ENCODE measurements at regions not wholly inside any gene's neighbourhood (a gene's known extent, or its start where the extent isn't known, plus 50 kb on each side); places are given as distances from the start of the nearest gene placed in this dataset.

GRCh38 chr2:146532509-146533147, 1312.2 kb upstream of the ACVR2A start:
- peak overlapping the region; percentile 39; the same call in 1 of the 2 replicates for H3K27ac Mint-ChIP-seq
- peaks cover 5% of the 10 kb centered on the region for H3K27me3 Mint-ChIP-seq (ENCODE audit: insufficient read depth, low read depth, poor library complexity)

More at GRCh38 chr2:146532509-146533147, 1312.2 kb upstream of the ACVR2A start:
- Histone ChIP-seq H3K4me3 (no peak overlapping the region), H3K9me2 (ENCODE audit: insufficient read depth) (no peaks in the 10 kb centered on the region), H3K36me3 (ENCODE audit: insufficient read depth) (no peaks in the 10 kb centered on the region), H3K79me2 (replicated peaks; ENCODE audit: insufficient read depth) (no peaks in the 10 kb centered on the region), H4K20me1 (replicated peaks; ENCODE audit: insufficient read depth) (no peaks in the 10 kb centered on the region), H3F3A (replicated peaks; ENCODE audit: low read depth) (no peaks in the 10 kb centered on the region), H2AFZ (peak overlapping the region; percentile 12; the same call in 1 of the 2 replicates), H3K27me3 (ENCODE audit: insufficient read depth) (no peaks in the 10 kb centered on the region), H3K4me1 (ENCODE audit: insufficient read depth) (no peaks in the 10 kb centered on the region; the same call in 1 of the 2 replicates), H3K4me2 (no peak overlapping the region), H3K27ac (ENCODE audit: low read depth) (no peak overlapping the region)
- no peak for DNase-seq (ENCODE audit: low spot score)
- Mint-ChIP-seq H3K4me3 (no peak overlapping the region), H3K36me3 (ENCODE audit: low read depth) (peaks cover 28% of the 10 kb centered on the region), H3K4me1 (peaks cover 13% of the 10 kb centered on the region; the same call in 2 of the 3 replicates), H3K9me3 (peaks cover 11% of the 10 kb centered on the region)
- no peak for ATAC-seq
- TF ChIP-seq CTCF (conservative IDR thresholded peaks at IDR 0.05; ENCODE audit: low read depth in 2 of 2) (no peak), POLR2AphosphoS5 (IDR thresholded peaks at IDR 0.05; ENCODE audit: low read depth) (no peak), NANOG (IDR thresholded peaks at IDR 0.05; ENCODE audit: borderline replicate concordance) (no peak), CREB1 (CRISPR knock-in tag; IDR thresholded peaks at IDR 0.05; ENCODE audit: low read depth) (no peak), REST (IDR thresholded peaks at IDR 0.05; ENCODE audit: unreplicated experiment) (no peak), ZNF462 (CRISPR knock-in tag; IDR thresholded peaks at IDR 0.05) (no peak), EZH2phosphoT487 (IDR thresholded peaks at IDR 0.05; ENCODE audit: unreplicated experiment) (no peak), ZNF331 (CRISPR knock-in tag; IDR thresholded peaks at IDR 0.05; ENCODE audit: low read depth) (no peak), ETS1 (IDR thresholded peaks at IDR 0.05) (no peak)

Measured in GM23338 (cell line).